Transverse colon (tissue), 4 donors: ENCODE measurements at regions not wholly inside any gene's neighbourhood (a gene's known extent, or its start where the extent isn't known, plus 50 kb on each side); places are given as distances from the start of the nearest gene placed in this dataset.
A peak's percentile ranks its signal among the peaks of the same experiment; 100 is the strongest.

Experiments used
- DNase-seq: peaks from one replicate; pipeline ENCODE4 v3.0.0-alpha.2; 2019
- H3K27ac ChIP-seq, 4 donors: fragments of 200-600 bp; sonication (generic); 2 replicates each; pipeline ENCODE4 v1.5.1; 2016 to 2018; ENCODE audit warnings: inconsistent platforms in 4 of 4
- H3K27me3 ChIP-seq: fragments of 200-600 bp; sonication (generic); 2 replicates; pipeline ENCODE4 v1.5.1; 2017; ENCODE audit warnings: inconsistent platforms
- H3K36me3 ChIP-seq, 4 donors: fragments of 200-600 bp; sonication (generic); 2 replicates each; pipeline ENCODE4 v1.5.1; 2017 to 2019; ENCODE audit warnings: inconsistent platforms in 4 of 4
- H3K4me1 ChIP-seq, 4 donors: fragments of 200-600 bp; sonication (generic); 2 replicates each; pipeline ENCODE4 v1.5.1; 2017 to 2020; ENCODE audit warnings: inconsistent platforms in 4 of 4
- H3K4me3 ChIP-seq, 4 donors: fragments of 200-600 bp; sonication (generic); 1 replicate in 1 of 4; 2 replicates in 3 of 4; pipeline versions ENCODE4 v1.5.1 to v1.6.1; 2017 to 2019; ENCODE audit warnings: inconsistent platforms in 4 of 4
- H3K9me3 ChIP-seq, 2 donors: fragments of 200-600 bp; sonication (generic); 2 replicates each; pipeline ENCODE4 v1.5.1; 2017 to 2019; ENCODE audit warnings: inconsistent platforms in 2 of 2
- CTCF ChIP-seq, 5 experiments: fragments of 200-600 bp in 3 of 5; fragments of 450-650 bp in 2 of 5; sonication (generic) in 3 of 5; IDR thresholded peaks; 1 replicate in 2 of 5; 2 replicates in 3 of 5; pipeline ENCODE4 v1.5.1; 2016 to 2017; ENCODE audit warnings: antibody characterized with exemption in 5 of 5, inconsistent platforms in 3 of 5, mild to moderate bottlenecking in 2 of 5, moderate library complexity in 1 of 5
- EP300 ChIP-seq: sonication (generic); formaldehyde crosslinking; IDR thresholded peaks from one replicate; pipeline ENCODE4 v1.6.1; 2017; ENCODE audit warnings: antibody characterized with exemption, low read depth
- POLR2A ChIP-seq: fragments of 450-650 bp; IDR thresholded peaks from one replicate; pipeline ENCODE4 v1.6.1; 2016; ENCODE audit warnings: antibody characterized with exemption, mild to moderate bottlenecking, moderate library complexity
- POLR2AphosphoS5 ChIP-seq, 3 donors: sonication (generic); formaldehyde crosslinking; IDR thresholded peaks; one replicate each; pipeline ENCODE4 v1.6.1; 2016; ENCODE audit warnings: antibody characterized with exemption in 3 of 3
- WGBS, 2 donors: methylation state at CpG; one replicate each; pipeline ENCODE4 v1.1.5; 2018; ENCODE audit warnings: low coverage in 1 of 2; 5-methylcytosine and 5-hydroxymethylcytosine counted together
- in situ Hi-C, 4 donors: fragments of 200-750 bp; cut with MboI; loops; one replicate each; pipeline versions ENCODE4 v1.15.0 to v1.15.1; 2017; ENCODE audit warnings: low sequenced_read_pairs in 3 of 4, low pct_ligation_motif_present in 1 of 4, low pct_unique_long_range_greater_than_20kb in 1 of 4
- intact Hi-C: fragments of 100-400 bp; cut with DNase I; formaldehyde crosslinking; loops from one replicate; pipeline ENCODE4 v1.15.1; 2023; ENCODE audit warnings: low total_unique reads

- 66 to 75% methylated on average over 3 to 7 of the region's 7 CpGs for WGBS, 2 donors
- no peaks in the 10 kb centered on the region for H3K4me1 ChIP-seq
Observed at GRCh38 chr15:58252586-58253323, 114.6 kb downstream of the AQP9 start.

GRCh38 chr15:58257776-58258325, 119.7 kb downstream of the AQP9 start:
- TF ChIP-seq POLR2AphosphoS5 (IDR thresholded peaks at IDR 0.05) (no peak), CTCF (IDR thresholded peaks at IDR 0.05) (no peak), EP300 (no peak), POLR2A (no peak)
- Histone ChIP-seq H3K36me3 (no peaks in the 10 kb centered on the region), H3K4me3 (no peak overlapping the region), H3K27me3 (no peaks in the 10 kb centered on the region), H3K9me3 (no peaks in the 10 kb centered on the region), H3K4me1 (peaks cover 0 to 5% (median 0%) of the 10 kb centered on the region in 4 donors), H3K27ac (no peak overlapping the region)
- no peak for DNase-seq
- WGBS, 2 donors = 89 to 92% methylated on average over 3 to 7 of the region's 7 CpGs
- in situ Hi-C loops (loop anchor here in 1 of 4 donors (25.0 kb wide), 1 partner anchor 504 kb away; the partner anchor contains the start of gene MINDY2), intact Hi-C loops (no loop called here)

More at GRCh38 chr15:58252586-58253323, 114.6 kb downstream of the AQP9 start:
- Histone ChIP-seq H3K27ac (no peak overlapping the region), H3K27me3 (no peaks in the 10 kb centered on the region), H3K9me3 (no peaks in the 10 kb centered on the region), H3K36me3 (no peaks in the 10 kb centered on the region), H3K4me3 (no peak overlapping the region)
- intact Hi-C loops (no loop called here), in situ Hi-C loops (loop anchor here in 1 of 4 donors (25.0 kb wide), 1 partner anchor 510 kb away; the partner anchor contains the start of gene MINDY2)
- TF ChIP-seq POLR2A (no peak), EP300 (no peak), CTCF (IDR thresholded peaks at IDR 0.05) (no peak)
- DNase-seq = no peak

- intact Hi-C loops (no loop called here), in situ Hi-C loops (loop anchor here in 1 of 4 donors (25.0 kb wide), 1 partner anchor 504 kb away; the partner anchor contains the start of gene MINDY2)
- Histone ChIP-seq H3K27me3 (no peaks in the 10 kb centered on the region), H3K4me3 (no peak overlapping the region), H3K36me3 (no peaks in the 10 kb centered on the region), H3K9me3 (no peaks in the 10 kb centered on the region), H3K27ac (no peak overlapping the region), H3K4me1 (peaks cover 0 to 5% (median 0%) of the 10 kb centered on the region in 4 donors)
- TF ChIP-seq POLR2AphosphoS5 (IDR thresholded peaks at IDR 0.05) (no peak), POLR2A (no peak), CTCF (IDR thresholded peaks at IDR 0.05) (no peak), EP300 (no peak)
- 79 to 89% methylated on average over 4 to 7 of the region's 7 CpGs for WGBS, 2 donors
- DNase-seq = no peak
Observed at GRCh38 chr15:58258501-58259292, 120.5 kb downstream of the AQP9 start.

- in situ Hi-C loops = loop anchor here in 2 of 4 donors (10.0 to 25.0 kb wide), 2 partner anchors 495 to 502 kb away; partner anchors contain the start of gene MINDY2 (in 1 of the 2)
- no peaks in the 10 kb centered on the region for H3K9me3 ChIP-seq
- no peak overlapping the region for H3K4me3 ChIP-seq
- H3K36me3 ChIP-seq = no peaks in the 10 kb centered on the region
- H3K27me3 ChIP-seq = no peaks in the 10 kb centered on the region
- 52 to 53% methylated on average over 2 to 6 of the region's 6 CpGs for WGBS, 2 donors
- H3K4me1 ChIP-seq = peaks cover 0 to 5% (median 0%) of the 10 kb centered on the region in 4 donors
- DNase-seq = no peak
- H3K27ac ChIP-seq = peak overlapping the region in 1 of 4 donors; percentile 47
- TF ChIP-seq POLR2AphosphoS5 (IDR thresholded peaks at IDR 0.05) (no peak), POLR2A (no peak), EP300 (no peak)
- intact Hi-C loops = no loop called here
Observed at GRCh38 chr15:58260205-58260724, 122.1 kb downstream of the AQP9 start.
